ENCODE measurements at regions not wholly inside any gene's neighbourhood (a gene's known extent, or its start where the extent isn't known, plus 50 kb on each side); places are given as distances from the start of the nearest gene placed in this dataset.

- ATAC-seq (replicated peaks), result no peak
- Mint-ChIP-seq H3K9me3 (no peaks in the 10 kb centered on the region), H3K4me3 (no peak overlapping the region), H3K36me3 (ENCODE audit: low read depth) (no peaks in the 10 kb centered on the region), H3K27me3 (peaks cover 33% of the 10 kb centered on the region), H3K27ac (no peak overlapping the region), H3K4me1 (no peaks in the 10 kb centered on the region)
These were observed 297.3 kb upstream of the THBS1 start for GRCh38 chr15:39283531-39283930.

DNA sequence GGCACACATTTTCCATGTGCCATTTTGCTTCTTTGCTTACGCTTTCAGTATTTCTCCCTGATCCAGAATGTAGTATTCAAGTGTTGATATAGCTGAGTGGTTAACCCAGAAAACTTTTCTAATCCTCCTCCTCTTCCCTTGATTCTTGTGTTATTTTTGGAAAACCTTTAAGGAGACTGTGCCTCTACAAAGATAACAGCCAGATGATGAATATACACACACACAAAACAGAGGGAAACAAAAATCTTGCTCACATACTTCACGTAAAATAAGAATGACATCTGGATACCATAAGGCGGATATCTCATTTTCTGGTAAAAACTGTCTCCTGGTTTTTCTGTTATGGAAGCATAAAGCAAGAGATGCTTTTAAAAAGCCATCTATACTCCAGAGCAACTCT lies 295.8 kb upstream of the THBS1 start:
- no peaks in the 10 kb centered on the region for H3K36me3 Mint-ChIP-seq (ENCODE audit: low read depth)

GRCh38 chr15:39285663-39286062 lies 295.2 kb upstream of the THBS1 start:
- Mint-ChIP-seq H3K36me3 (ENCODE audit: low read depth) (no peaks in the 10 kb centered on the region), H3K27ac (no peak overlapping the region), H3K4me3 (no peak overlapping the region), H3K4me1 (no peaks in the 10 kb centered on the region), H3K9me3 (no peaks in the 10 kb centered on the region), H3K27me3 (peaks cover 36% of the 10 kb centered on the region)
- ATAC-seq (replicated peaks), result no peak

More for the DNA sequence above, 295.8 kb upstream of the THBS1 start:
- Mint-ChIP-seq H3K4me1 (no peaks in the 10 kb centered on the region), H3K4me3 (no peak overlapping the region), H3K9me3 (no peaks in the 10 kb centered on the region), H3K27ac (no peak overlapping the region), H3K27me3 (peaks cover 36% of the 10 kb centered on the region)
- no peak for ATAC-seq (replicated peaks)

GRCh38 chr15:39286706-39287105 lies 294.2 kb upstream of the THBS1 start:
- no peaks in the 10 kb centered on the region for H3K9me3 Mint-ChIP-seq
- no peak for ATAC-seq (replicated peaks)
- H3K27me3 Mint-ChIP-seq, result peaks cover 36% of the 10 kb centered on the region
- H3K36me3 Mint-ChIP-seq (ENCODE audit: low read depth), result no peaks in the 10 kb centered on the region
- H3K4me1 Mint-ChIP-seq, result no peaks in the 10 kb centered on the region
- H3K4me3 Mint-ChIP-seq, result no peak overlapping the region
- H3K27ac Mint-ChIP-seq, result no peak overlapping the region

- Mint-ChIP-seq H3K9me3 (no peaks in the 10 kb centered on the region), H3K27me3 (peaks cover 34% of the 10 kb centered on the region), H3K36me3 (ENCODE audit: low read depth) (no peaks in the 10 kb centered on the region), H3K4me1 (no peaks in the 10 kb centered on the region), H3K4me3 (no peak overlapping the region), H3K27ac (no peak overlapping the region)
- ATAC-seq (replicated peaks), result no peak
These were observed 293.3 kb upstream of the THBS1 start for GRCh38 chr15:39287322-39288195.

GRCh38 chr15:39290711-39291435 lies 290.0 kb upstream of the THBS1 start:
- no peak overlapping the region for H3K27ac Mint-ChIP-seq
- no peak overlapping the region for H3K4me3 Mint-ChIP-seq
- no peaks in the 10 kb centered on the region for H3K9me3 Mint-ChIP-seq
- no peak for ATAC-seq (replicated peaks)
- peaks cover 31% of the 10 kb centered on the region for H3K27me3 Mint-ChIP-seq
- H3K36me3 Mint-ChIP-seq (ENCODE audit: low read depth), result no peaks in the 10 kb centered on the region
- no peaks in the 10 kb centered on the region for H3K4me1 Mint-ChIP-seq

DNA sequence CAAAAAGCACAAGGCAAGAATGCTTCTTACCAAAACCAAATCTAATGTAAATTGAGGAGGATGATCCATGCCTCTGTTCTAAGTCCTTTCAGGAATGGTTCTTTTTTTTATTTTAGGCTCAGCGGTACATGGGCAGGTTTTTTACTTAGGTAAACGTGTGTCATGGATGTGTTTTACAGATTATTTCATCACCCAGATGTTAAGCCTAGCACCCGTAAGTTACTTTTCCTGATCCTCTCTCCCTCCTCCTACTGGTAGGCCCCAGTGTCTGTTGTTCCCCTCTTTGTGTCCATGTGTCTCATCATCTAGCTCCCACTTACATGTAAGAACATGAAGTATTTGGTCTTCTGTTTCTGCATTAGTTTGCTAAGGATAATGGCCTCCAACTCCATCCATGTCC lies 289.2 kb upstream of the THBS1 start:
- no peak overlapping the region for H3K27ac Mint-ChIP-seq
- H3K4me1 Mint-ChIP-seq, result no peaks in the 10 kb centered on the region
- no peaks in the 10 kb centered on the region for H3K36me3 Mint-ChIP-seq (ENCODE audit: low read depth)
- H3K27me3 Mint-ChIP-seq, result peaks cover 23% of the 10 kb centered on the region
- no peak for ATAC-seq (replicated peaks)
- H3K4me3 Mint-ChIP-seq, result no peak overlapping the region
- H3K9me3 Mint-ChIP-seq, result no peaks in the 10 kb centered on the region

DNA sequence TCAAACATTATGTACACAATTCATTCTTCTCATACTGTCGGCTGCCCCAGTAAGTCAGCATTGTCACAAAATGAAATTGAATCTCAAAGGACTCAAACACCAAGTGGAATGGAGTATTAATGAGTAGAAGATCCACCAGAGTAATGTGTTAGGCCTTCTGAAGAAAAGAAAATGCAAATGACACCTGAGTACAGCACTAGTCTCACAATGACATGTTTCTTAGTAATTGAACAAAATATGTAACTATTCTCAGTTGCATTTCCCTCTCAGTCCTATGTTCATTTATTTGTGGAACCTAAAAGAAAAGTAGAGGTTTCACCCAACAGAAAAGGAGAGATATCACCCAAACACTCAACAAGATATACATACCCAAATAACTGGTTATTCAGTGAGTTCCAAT lies 283.9 kb upstream of the THBS1 start:
- no peaks in the 10 kb centered on the region for H3K4me1 Mint-ChIP-seq
- no peak overlapping the region for H3K4me3 Mint-ChIP-seq
- ATAC-seq (replicated peaks), result no peak
- no peaks in the 10 kb centered on the region for H3K36me3 Mint-ChIP-seq (ENCODE audit: low read depth)
- no peaks in the 10 kb centered on the region for H3K9me3 Mint-ChIP-seq
- H3K27me3 Mint-ChIP-seq, result peaks cover 22% of the 10 kb centered on the region
- no peak overlapping the region for H3K27ac Mint-ChIP-seq

DNA sequence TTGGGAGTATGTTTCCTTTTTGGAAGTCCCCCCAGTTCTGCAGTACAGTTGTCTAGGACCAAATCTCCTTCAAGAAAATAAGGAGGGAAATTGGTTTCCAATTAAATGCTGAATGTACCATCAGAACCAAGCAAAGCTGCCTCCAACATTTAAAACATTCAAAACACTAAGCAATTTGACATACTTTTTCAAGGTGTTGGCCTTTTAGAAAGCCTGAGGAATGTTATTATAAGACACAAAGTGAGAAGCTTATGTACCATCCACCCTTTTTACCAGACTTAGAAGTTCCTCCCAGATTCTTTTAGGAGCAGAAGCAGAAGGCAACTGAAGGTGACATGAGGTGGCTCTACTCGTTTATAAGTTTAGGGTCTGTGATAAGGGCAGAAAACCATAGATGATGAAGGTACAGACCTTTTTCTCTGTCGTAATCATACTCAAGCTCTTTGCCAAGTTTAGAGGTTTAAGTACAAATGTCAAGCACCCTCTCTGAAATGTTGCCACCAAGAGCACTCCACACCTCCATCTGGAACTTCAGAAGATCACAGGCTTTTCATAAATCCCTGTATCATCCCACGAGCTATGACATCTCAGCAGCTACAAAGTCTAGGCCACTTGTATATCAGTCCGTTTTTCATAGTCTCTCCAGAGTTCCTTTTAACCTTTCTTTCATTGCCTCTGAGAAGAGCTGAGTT lies 282.5 kb upstream of the THBS1 start:
- Mint-ChIP-seq H3K27me3 (peaks cover 26% of the 10 kb centered on the region), H3K36me3 (ENCODE audit: low read depth) (no peaks in the 10 kb centered on the region), H3K4me3 (no peak overlapping the region), H3K9me3 (no peaks in the 10 kb centered on the region), H3K4me1 (no peaks in the 10 kb centered on the region), H3K27ac (no peak overlapping the region)
- ATAC-seq (replicated peaks), result no peak

DNA sequence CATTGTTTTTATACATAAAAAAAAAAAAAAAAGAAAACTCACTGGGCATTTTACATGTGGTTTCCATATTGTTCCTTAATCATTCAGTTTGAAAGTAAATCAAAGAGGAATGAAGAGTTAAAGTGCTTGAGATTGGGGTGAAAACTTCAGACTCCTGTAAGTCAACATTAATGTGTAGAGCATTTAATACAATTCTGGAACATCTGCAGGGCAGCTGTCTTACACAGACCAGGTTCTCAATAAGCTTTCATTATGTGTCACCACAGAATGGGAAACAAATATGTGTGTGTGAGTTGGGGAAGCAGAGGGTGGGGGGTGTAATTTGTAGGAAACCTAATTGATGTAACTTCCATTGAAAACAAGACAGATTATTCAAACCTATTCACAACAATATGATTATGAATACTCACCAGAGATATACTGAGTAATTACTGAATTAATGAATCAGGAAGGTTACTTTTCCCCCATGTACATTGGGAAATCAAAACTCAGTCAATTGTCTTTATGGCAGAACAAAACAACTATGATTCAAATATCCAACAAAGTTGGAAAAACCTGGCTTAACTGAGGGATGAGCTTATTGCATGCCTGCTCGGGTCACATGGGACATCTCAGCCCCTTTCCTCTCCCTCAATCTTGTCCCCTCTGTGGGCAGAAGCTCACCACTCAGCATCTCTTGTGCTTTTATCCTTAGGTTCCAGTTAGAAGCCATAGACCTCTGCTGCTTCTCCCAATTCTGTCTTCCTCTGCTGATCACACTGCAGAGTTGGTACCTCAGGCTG lies 281.2 kb upstream of the THBS1 start:
- H3K9me3 Mint-ChIP-seq, result no peaks in the 10 kb centered on the region
- no peaks in the 10 kb centered on the region for H3K4me1 Mint-ChIP-seq
- H3K4me3 Mint-ChIP-seq, result no peak overlapping the region
- no peak for ATAC-seq (replicated peaks)
- H3K27ac Mint-ChIP-seq, result no peak overlapping the region
- peaks cover 22% of the 10 kb centered on the region for H3K27me3 Mint-ChIP-seq
- no peaks in the 10 kb centered on the region for H3K36me3 Mint-ChIP-seq (ENCODE audit: low read depth)

DNA sequence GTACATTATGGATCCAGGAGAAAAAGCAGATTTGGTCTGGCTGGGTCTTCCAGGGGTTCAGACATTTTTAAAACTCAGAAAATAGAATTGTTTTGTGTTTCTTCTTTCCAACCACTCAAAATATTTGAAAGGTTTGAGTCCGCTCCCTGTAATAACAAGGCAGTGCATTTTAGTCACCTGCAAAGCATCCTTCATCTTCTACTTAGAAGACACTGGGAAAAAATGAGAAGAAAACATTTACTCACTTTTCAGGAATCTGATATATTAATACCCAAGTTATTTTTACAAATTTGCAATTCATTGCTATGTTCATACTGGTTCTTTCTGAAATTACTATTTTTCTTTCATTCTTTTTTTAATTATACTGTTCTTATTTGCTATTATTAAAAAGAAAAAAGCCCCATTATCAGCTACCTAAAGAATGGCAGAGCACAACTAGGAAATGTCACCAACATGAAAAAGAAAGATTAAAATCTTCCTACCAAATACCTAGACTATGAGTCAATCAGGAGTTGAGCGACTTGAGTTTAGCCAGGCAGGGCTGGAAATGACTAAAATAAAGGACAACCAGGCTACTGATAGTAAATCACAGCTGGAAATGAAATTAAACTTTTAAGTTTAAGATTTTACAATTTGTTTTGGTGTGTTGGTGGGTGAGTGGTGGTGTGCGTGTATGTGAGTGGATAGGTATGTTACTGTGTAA lies 280.3 kb upstream of the THBS1 start:
- Mint-ChIP-seq H3K9me3 (no peaks in the 10 kb centered on the region), H3K27me3 (peaks cover 22% of the 10 kb centered on the region), H3K36me3 (ENCODE audit: low read depth) (no peaks in the 10 kb centered on the region), H3K4me1 (no peaks in the 10 kb centered on the region), H3K27ac (no peak overlapping the region), H3K4me3 (no peak overlapping the region)
- ATAC-seq (replicated peaks), result no peak

- peaks cover 26% of the 10 kb centered on the region for H3K27me3 Mint-ChIP-seq
- no peaks in the 10 kb centered on the region for H3K9me3 Mint-ChIP-seq
- no peak overlapping the region for H3K4me3 Mint-ChIP-seq
- no peak for ATAC-seq (replicated peaks)
- H3K4me1 Mint-ChIP-seq, result no peaks in the 10 kb centered on the region
- H3K27ac Mint-ChIP-seq, result no peak overlapping the region
- no peaks in the 10 kb centered on the region for H3K36me3 Mint-ChIP-seq (ENCODE audit: low read depth)
These were observed 279.3 kb upstream of the THBS1 start for GRCh38 chr15:39301589-39301999.

GRCh38 chr15:39302936-39303335 lies 277.9 kb upstream of the THBS1 start:
- Mint-ChIP-seq H3K9me3 (no peaks in the 10 kb centered on the region), H3K4me1 (no peaks in the 10 kb centered on the region), H3K4me3 (no peak overlapping the region), H3K27ac (no peak overlapping the region), H3K36me3 (ENCODE audit: low read depth) (no peaks in the 10 kb centered on the region), H3K27me3 (peaks cover 33% of the 10 kb centered on the region)
- no peak for ATAC-seq (replicated peaks)
